ENCODE measurements at regions not wholly inside any gene's neighbourhood (a gene's known extent, or its start where the extent isn't known, plus 50 kb on each side); places are given as distances from the start of the nearest gene placed in this dataset.

DNA sequence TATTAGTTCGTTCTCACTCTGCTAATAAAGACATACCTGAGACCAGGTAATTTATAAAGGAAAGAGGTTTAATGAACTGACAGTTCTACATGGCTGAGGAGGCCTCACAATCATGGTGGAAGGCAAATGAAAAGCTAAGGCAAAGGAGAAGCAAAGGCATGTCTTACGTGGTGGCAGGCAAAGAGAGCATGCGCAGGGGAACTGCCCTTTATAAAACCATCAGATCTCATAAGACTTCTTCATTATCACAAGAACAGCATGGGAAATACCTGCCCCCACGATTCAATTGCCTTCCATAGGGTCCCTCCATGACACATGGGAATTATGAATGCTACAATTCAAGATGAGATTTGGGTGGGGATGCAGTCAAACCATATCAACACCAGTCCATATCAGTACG is 133.5 kb downstream of the ZNF621 start:
- Mint-ChIP-seq H3K4me3 (no peak overlapping the region), H3K4me1 (no peaks in the 10 kb centered on the region), H3K36me3 (peaks cover 0 to 3% of the 10 kb centered on the region in 2 donors), H3K9me3 (peaks cover 0 to 7% (median 2%) of the 10 kb centered on the region in 8 donors), H3K27ac (peak overlapping the region in 1 of 7 donors; percentile 2), H3K27me3 (peaks cover 5 to 8% of the 10 kb centered on the region in 2 donors)
- intact Hi-C loops (cut with micrococcal nuclease), result no loop called here
- no peaks in the 10 kb centered on the region for H3K4me1 ChIP-seq (ENCODE audit: insufficient read depth, low read length)
- H3K4me3 ChIP-seq (ENCODE audit: low read length in 2 of 2), result no peak overlapping the region
- no peaks in the 10 kb centered on the region for H3K27me3 ChIP-seq (ENCODE audit: insufficient read depth, low read length)
- ChIA-PET POLR2A (ENCODE audit: partially characterized antibody) (no interaction called here), CTCF (ENCODE audit: partially characterized antibody) (no interaction called here)
- no peaks in the 10 kb centered on the region for H3K9me3 ChIP-seq (ENCODE audit: control insufficient read depth in 1 of 2, low read length in 2 of 2)
- H3K27ac ChIP-seq (ENCODE audit: low read depth, low read length), result no peak overlapping the region
- DNase-seq, result no peak
- H3K36me3 ChIP-seq (ENCODE audit: insufficient read depth, low read length), result no peaks in the 10 kb centered on the region

- POLR2A ChIA-PET (ENCODE audit: partially characterized antibody), result no interaction called here
- intact Hi-C loops (cut with micrococcal nuclease), result no loop called here
- H3K27ac ChIP-seq (ENCODE audit: low read depth, low read length), result no peak overlapping the region
- Mint-ChIP-seq H3K36me3 (peaks cover 0 to 3% of the 10 kb centered on the region in 2 donors), H3K9me3 (peaks cover 0 to 7% (median 2%) of the 10 kb centered on the region in 8 donors), H3K27me3 (peaks cover 9 to 12% of the 10 kb centered on the region in 2 donors), H3K4me3 (no peak overlapping the region), H3K27ac (no peak overlapping the region), H3K4me1 (no peaks in the 10 kb centered on the region)
- no peaks in the 10 kb centered on the region for H3K36me3 ChIP-seq (ENCODE audit: insufficient read depth, low read length)
- CTCF ChIA-PET (ENCODE audit: partially characterized antibody), result no interaction called here
- no peaks in the 10 kb centered on the region for H3K27me3 ChIP-seq (ENCODE audit: insufficient read depth, low read length)
- no peak for DNase-seq
- H3K4me1 ChIP-seq (ENCODE audit: insufficient read depth, low read length), result no peaks in the 10 kb centered on the region
- no peaks in the 10 kb centered on the region for H3K9me3 ChIP-seq (ENCODE audit: control insufficient read depth in 1 of 2, low read length in 2 of 2)
- H3K4me3 ChIP-seq (ENCODE audit: low read length in 2 of 2), result no peak overlapping the region
These were observed 135.8 kb downstream of the ZNF621 start for GRCh38 chr3:40660554-40660953.

DNA sequence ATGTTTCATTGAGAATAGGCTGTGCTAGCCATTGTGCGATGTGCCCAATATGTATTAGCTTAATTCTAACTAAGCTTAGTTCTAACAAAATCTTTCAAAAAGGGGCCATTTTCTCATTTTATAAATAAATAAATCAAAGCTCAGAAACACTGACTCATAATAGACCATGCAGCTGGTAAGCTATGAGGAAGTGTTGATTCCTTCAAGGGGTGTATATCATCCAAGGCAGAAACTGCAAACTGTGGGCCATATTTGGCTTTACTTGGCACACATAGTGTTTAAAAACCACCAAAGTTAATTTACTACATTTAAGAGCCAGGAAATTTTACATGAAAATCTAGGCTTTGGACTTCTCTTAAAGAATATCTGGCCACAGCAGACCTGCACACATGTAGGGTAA is 136.5 kb downstream of the ZNF621 start:
- no peak overlapping the region for H3K4me3 Mint-ChIP-seq
- no peaks in the 10 kb centered on the region for H3K4me1 Mint-ChIP-seq
- Histone ChIP-seq H3K27ac (ENCODE audit: low read depth, low read length) (no peak overlapping the region), H3K4me1 (ENCODE audit: insufficient read depth, low read length) (no peaks in the 10 kb centered on the region), H3K27me3 (ENCODE audit: insufficient read depth, low read length) (no peaks in the 10 kb centered on the region), H3K4me3 (ENCODE audit: low read length in 2 of 2) (no peak overlapping the region), H3K9me3 (ENCODE audit: control insufficient read depth in 1 of 2, low read length in 2 of 2) (no peaks in the 10 kb centered on the region), H3K36me3 (ENCODE audit: insufficient read depth, low read length) (no peaks in the 10 kb centered on the region)
- H3K9me3 Mint-ChIP-seq, result peaks cover 0 to 7% (median 2%) of the 10 kb centered on the region in 8 donors
- intact Hi-C loops (cut with micrococcal nuclease), result no loop called here
- ChIA-PET CTCF (ENCODE audit: partially characterized antibody) (no interaction called here), POLR2A (ENCODE audit: partially characterized antibody) (no interaction called here)
- DNase-seq, result no peak
- peaks cover 0 to 3% of the 10 kb centered on the region in 2 donors for H3K36me3 Mint-ChIP-seq
- no peak overlapping the region for H3K27ac Mint-ChIP-seq
- peaks cover 12 to 16% of the 10 kb centered on the region in 2 donors for H3K27me3 Mint-ChIP-seq

DNA sequence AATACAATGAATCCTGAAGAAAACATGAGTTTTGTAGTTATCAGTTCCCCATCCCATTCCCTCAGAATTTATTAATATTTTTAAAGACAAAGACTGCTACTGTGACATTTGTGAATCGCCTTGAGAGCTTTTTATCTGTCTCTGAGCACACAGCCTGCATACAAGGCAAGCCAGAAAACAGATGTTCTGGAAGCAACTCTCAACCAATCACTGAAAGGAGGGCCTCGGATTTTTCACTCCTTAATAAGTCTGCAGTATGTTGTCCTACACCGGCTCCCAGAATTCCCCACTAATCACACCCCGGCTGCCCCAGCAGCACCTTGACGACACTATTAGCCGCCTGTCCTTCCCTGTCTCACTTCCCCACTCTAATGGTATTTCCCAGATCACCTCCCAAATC is 138.5 kb downstream of the ZNF621 start:
- Histone ChIP-seq H3K4me3 (ENCODE audit: low read length in 2 of 2) (no peak overlapping the region), H3K4me1 (ENCODE audit: insufficient read depth, low read length) (no peaks in the 10 kb centered on the region), H3K27me3 (ENCODE audit: insufficient read depth, low read length) (no peaks in the 10 kb centered on the region), H3K36me3 (ENCODE audit: insufficient read depth, low read length) (no peaks in the 10 kb centered on the region), H3K27ac (ENCODE audit: low read depth, low read length) (no peak overlapping the region), H3K9me3 (ENCODE audit: control insufficient read depth in 1 of 2, low read length in 2 of 2) (no peaks in the 10 kb centered on the region)
- ChIA-PET CTCF (ENCODE audit: partially characterized antibody) (no interaction called here), POLR2A (ENCODE audit: partially characterized antibody) (no interaction called here)
- peaks cover 0 to 2% (median 0%) of the 10 kb centered on the region in 8 donors for H3K9me3 Mint-ChIP-seq
- peaks cover 14 to 16% of the 10 kb centered on the region in 2 donors for H3K27me3 Mint-ChIP-seq
- no peak for DNase-seq
- no peak overlapping the region for H3K4me3 Mint-ChIP-seq
- intact Hi-C loops (cut with micrococcal nuclease), result no loop called here
- H3K36me3 Mint-ChIP-seq, result no peaks in the 10 kb centered on the region
- H3K27ac Mint-ChIP-seq, result no peak overlapping the region
- H3K4me1 Mint-ChIP-seq, result no peaks in the 10 kb centered on the region

GRCh38 chr3:40669176-40669575 is 144.4 kb downstream of the ZNF621 start:
- intact Hi-C loops (cut with micrococcal nuclease), result no loop called here
- CTCF ChIA-PET (ENCODE audit: partially characterized antibody), result no interaction called here
- no peaks in the 10 kb centered on the region for H3K9me3 ChIP-seq (ENCODE audit: control insufficient read depth in 1 of 2, low read length in 2 of 2)
- no peak overlapping the region for H3K4me3 ChIP-seq (ENCODE audit: low read length in 2 of 2)
- Mint-ChIP-seq H3K36me3 (no peaks in the 10 kb centered on the region), H3K9me3 (peaks cover 0 to 5% (median 0%) of the 10 kb centered on the region in 8 donors), H3K27ac (no peak overlapping the region), H3K27me3 (peaks cover 10 to 19% of the 10 kb centered on the region in 2 donors), H3K4me1 (no peaks in the 10 kb centered on the region), H3K4me3 (no peak overlapping the region)
- DNase-seq, result no peak
- H3K27me3 ChIP-seq (ENCODE audit: insufficient read depth, low read length), result no peaks in the 10 kb centered on the region
- no peak overlapping the region for H3K27ac ChIP-seq (ENCODE audit: low read depth, low read length)
- no peaks in the 10 kb centered on the region for H3K4me1 ChIP-seq (ENCODE audit: insufficient read depth, low read length)
- POLR2A ChIA-PET (ENCODE audit: partially characterized antibody), result no interaction called here
- no peaks in the 10 kb centered on the region for H3K36me3 ChIP-seq (ENCODE audit: insufficient read depth, low read length)

DNA sequence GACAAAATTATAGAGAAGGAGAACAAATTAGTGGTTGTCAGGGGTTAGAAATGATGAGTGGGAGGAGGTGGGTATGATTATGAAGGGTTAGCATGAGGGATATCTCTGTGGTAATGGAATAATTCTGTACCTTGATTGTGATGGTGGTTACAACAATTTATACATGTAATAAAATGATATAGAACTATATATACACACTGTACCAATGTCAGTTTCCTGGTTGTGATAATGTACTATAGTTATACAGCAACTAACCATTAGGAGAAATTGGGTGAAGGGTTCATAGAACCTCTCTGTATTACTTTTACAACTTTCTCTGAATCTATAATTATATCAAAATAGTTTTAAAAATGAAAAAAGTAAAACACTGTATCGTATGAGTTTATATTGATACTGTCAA is 148.1 kb downstream of the ZNF621 start:
- peaks cover 2 to 14% of the 10 kb centered on the region in 2 donors for H3K27me3 Mint-ChIP-seq
- H3K4me1 Mint-ChIP-seq, result no peaks in the 10 kb centered on the region
- H3K36me3 Mint-ChIP-seq, result no peaks in the 10 kb centered on the region
- no peak overlapping the region for H3K4me3 ChIP-seq (ENCODE audit: low read length in 2 of 2)
- H3K4me1 ChIP-seq (ENCODE audit: insufficient read depth, low read length), result no peaks in the 10 kb centered on the region
- no peak overlapping the region for H3K4me3 Mint-ChIP-seq
- no peak overlapping the region for H3K27ac Mint-ChIP-seq
- peaks cover 0 to 9% (median 0%) of the 10 kb centered on the region in 8 donors for H3K9me3 Mint-ChIP-seq
- no peaks in the 10 kb centered on the region for H3K27me3 ChIP-seq (ENCODE audit: insufficient read depth, low read length)
- CTCF ChIA-PET (ENCODE audit: partially characterized antibody), result no interaction called here
- no peak for DNase-seq
- no peaks in the 10 kb centered on the region for H3K36me3 ChIP-seq (ENCODE audit: insufficient read depth, low read length)
- intact Hi-C loops (cut with micrococcal nuclease), result no loop called here
- no peaks in the 10 kb centered on the region for H3K9me3 ChIP-seq (ENCODE audit: control insufficient read depth in 1 of 2, low read length in 2 of 2)
- POLR2A ChIA-PET (ENCODE audit: partially characterized antibody), result no interaction called here
- no peak overlapping the region for H3K27ac ChIP-seq (ENCODE audit: low read depth, low read length)

GRCh38 chr3:40677321-40677720 is 152.6 kb downstream of the ZNF621 start:
- peaks cover 0 to 9% (median 0%) of the 10 kb centered on the region in 8 donors for H3K9me3 Mint-ChIP-seq
- ChIA-PET POLR2A (ENCODE audit: partially characterized antibody) (no interaction called here), CTCF (ENCODE audit: partially characterized antibody) (no interaction called here)
- Histone ChIP-seq H3K36me3 (ENCODE audit: insufficient read depth, low read length) (no peaks in the 10 kb centered on the region), H3K27me3 (ENCODE audit: insufficient read depth, low read length) (no peaks in the 10 kb centered on the region), H3K4me1 (ENCODE audit: insufficient read depth, low read length) (no peaks in the 10 kb centered on the region), H3K27ac (ENCODE audit: low read depth, low read length) (no peak overlapping the region), H3K4me3 (ENCODE audit: low read length in 2 of 2) (no peak overlapping the region), H3K9me3 (ENCODE audit: control insufficient read depth in 1 of 2, low read length in 2 of 2) (no peaks in the 10 kb centered on the region)
- peaks cover 0 to 3% of the 10 kb centered on the region in 2 donors for H3K27me3 Mint-ChIP-seq
- intact Hi-C loops (cut with micrococcal nuclease), result no loop called here
- H3K36me3 Mint-ChIP-seq, result no peaks in the 10 kb centered on the region
- no peak overlapping the region for H3K4me3 Mint-ChIP-seq
- H3K27ac Mint-ChIP-seq, result no peak overlapping the region
- DNase-seq, result no peak
- H3K4me1 Mint-ChIP-seq, result no peaks in the 10 kb centered on the region

- Mint-ChIP-seq H3K4me3 (no peak overlapping the region), H3K36me3 (no peaks in the 10 kb centered on the region), H3K4me1 (no peaks in the 10 kb centered on the region), H3K27me3 (peaks cover 0 to 3% of the 10 kb centered on the region in 2 donors), H3K9me3 (peaks cover 0 to 9% (median 0%) of the 10 kb centered on the region in 8 donors), H3K27ac (no peak overlapping the region)
- intact Hi-C loops (cut with micrococcal nuclease), result no loop called here
- Histone ChIP-seq H3K9me3 (ENCODE audit: control insufficient read depth in 1 of 2, low read length in 2 of 2) (no peaks in the 10 kb centered on the region), H3K27ac (ENCODE audit: low read depth, low read length) (no peak overlapping the region), H3K4me3 (ENCODE audit: low read length in 2 of 2) (no peak overlapping the region), H3K27me3 (ENCODE audit: insufficient read depth, low read length) (no peaks in the 10 kb centered on the region), H3K4me1 (ENCODE audit: insufficient read depth, low read length) (no peaks in the 10 kb centered on the region), H3K36me3 (ENCODE audit: insufficient read depth, low read length) (no peaks in the 10 kb centered on the region)
- POLR2A ChIA-PET (ENCODE audit: partially characterized antibody), result no interaction called here
- no peak for DNase-seq
- CTCF ChIA-PET (ENCODE audit: partially characterized antibody), result no interaction called here
These were observed 153.0 kb downstream of the ZNF621 start for GRCh38 chr3:40677749-40678148.
